ENCODE measurements at regions not wholly inside any gene's neighbourhood (a gene's known extent, or its start where the extent isn't known, plus 50 kb on each side); places are given as distances from the start of the nearest gene placed in this dataset.

DNA sequence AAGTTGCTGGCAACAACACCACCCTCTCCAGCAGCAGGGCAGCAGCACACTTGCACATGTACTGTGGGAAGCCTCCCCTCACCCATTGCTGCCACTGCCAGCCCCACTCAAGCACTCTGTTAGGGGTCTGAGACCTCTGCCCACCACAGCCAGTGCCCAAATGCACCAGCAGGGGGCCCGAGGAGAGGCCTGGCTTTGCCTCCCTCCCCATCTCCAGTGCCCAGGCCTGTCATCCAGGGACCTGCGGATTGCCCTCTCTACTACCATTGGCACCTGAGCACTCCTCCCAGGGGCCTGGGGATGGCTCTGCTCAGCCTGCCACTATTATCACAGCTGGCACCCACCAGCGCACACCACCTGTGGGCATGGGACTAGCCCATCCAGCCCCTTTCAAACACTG, 175.7 kb downstream of the PMAIP1 start:
- ChIA-PET CTCF (no interaction called here), POLR2A (ENCODE audit: low non-redundant PET) (no interaction called here)
- Histone ChIP-seq H3K9me3 (ENCODE audit: low read depth, low read length, poor library complexity, severe bottlenecking) (no peaks in the 10 kb centered on the region), H3K27me3 (replicated peaks; ENCODE audit: insufficient read depth, low read depth, low read length, poor library complexity) (peaks cover 27% of the 10 kb centered on the region), H3K27ac (ENCODE audit: low read depth, low read length, poor library complexity, severe bottlenecking) (no peak overlapping the region), H3K4me1 (ENCODE audit: insufficient read depth, low read length, poor library complexity, severe bottlenecking) (no peaks in the 10 kb centered on the region), H3K4me3 (ENCODE audit: low read depth, low read length, poor library complexity, severe bottlenecking) (no peak overlapping the region), H3K36me3 (ENCODE audit: insufficient read depth, low read length, poor library complexity, severe bottlenecking) (no peaks in the 10 kb centered on the region)
- DNase-seq (ENCODE audit: low spot score), result no peak
- TF ChIP-seq, protein P1, sequence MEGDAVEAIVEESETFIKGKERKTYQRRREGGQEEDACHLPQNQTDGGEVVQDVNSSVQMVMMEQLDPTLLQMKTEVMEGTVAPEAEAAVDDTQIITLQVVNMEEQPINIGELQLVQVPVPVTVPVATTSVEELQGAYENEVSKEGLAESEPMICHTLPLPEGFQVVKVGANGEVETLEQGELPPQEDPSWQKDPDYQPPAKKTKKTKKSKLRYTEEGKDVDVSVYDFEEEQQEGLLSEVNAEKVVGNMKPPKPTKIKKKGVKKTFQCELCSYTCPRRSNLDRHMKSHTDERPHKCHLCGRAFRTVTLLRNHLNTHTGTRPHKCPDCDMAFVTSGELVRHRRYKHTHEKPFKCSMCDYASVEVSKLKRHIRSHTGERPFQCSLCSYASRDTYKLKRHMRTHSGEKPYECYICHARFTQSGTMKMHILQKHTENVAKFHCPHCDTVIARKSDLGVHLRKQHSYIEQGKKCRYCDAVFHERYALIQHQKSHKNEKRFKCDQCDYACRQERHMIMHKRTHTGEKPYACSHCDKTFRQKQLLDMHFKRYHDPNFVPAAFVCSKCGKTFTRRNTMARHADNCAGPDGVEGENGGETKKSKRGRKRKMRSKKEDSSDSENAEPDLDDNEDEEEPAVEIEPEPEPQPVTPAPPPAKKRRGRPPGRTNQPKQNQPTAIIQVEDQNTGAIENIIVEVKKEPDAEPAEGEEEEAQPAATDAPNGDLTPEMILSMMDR (conservative IDR thresholded peaks at IDR 0.05; ENCODE audit: low read depth, low read length), result no peak
- TF ChIP-seq EZH2 (IDR thresholded peaks at IDR 0.05; ENCODE audit: borderline replicate concordance, low read depth, low read length, poor library complexity, severe bottlenecking), result no peak
- intact Hi-C loops (cut with micrococcal nuclease; ENCODE audit: unreplicated experiment), result no loop called here
- BruUV-seq (replicated peaks), result no TSS peak

DNA sequence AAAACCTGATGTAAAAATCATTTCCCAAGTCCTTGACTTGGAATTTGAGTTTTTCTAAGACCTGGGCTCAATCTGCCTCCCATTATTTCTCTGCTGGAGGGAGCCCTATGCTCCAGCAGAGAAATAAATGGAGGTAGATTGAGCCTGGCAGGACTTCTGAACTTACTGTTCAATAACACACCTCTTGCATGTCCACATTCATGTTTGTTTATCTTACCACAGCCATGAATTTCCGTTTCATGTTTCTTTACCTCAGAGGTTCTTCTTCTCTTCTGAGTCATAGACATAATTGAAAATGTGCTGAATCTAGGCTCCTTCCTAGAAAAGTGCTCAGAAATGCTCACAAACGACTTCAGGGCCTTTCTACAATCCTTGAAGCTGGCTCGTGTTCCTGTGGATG, 170.8 kb downstream of the PMAIP1 start:
- Histone ChIP-seq H3K36me3 (ENCODE audit: insufficient read depth, low read length, poor library complexity, severe bottlenecking) (no peaks in the 10 kb centered on the region), H3K27ac (ENCODE audit: low read depth, low read length, poor library complexity, severe bottlenecking) (no peak overlapping the region), H3K9me3 (ENCODE audit: low read depth, low read length, poor library complexity, severe bottlenecking) (no peaks in the 10 kb centered on the region), H3K27me3 (replicated peaks; ENCODE audit: insufficient read depth, low read depth, low read length, poor library complexity) (no peaks in the 10 kb centered on the region), H3K4me3 (ENCODE audit: low read depth, low read length, poor library complexity, severe bottlenecking) (no peak overlapping the region), H3K4me1 (ENCODE audit: insufficient read depth, low read length, poor library complexity, severe bottlenecking) (no peaks in the 10 kb centered on the region)
- DNase-seq (ENCODE audit: low spot score), result no peak
- no TSS peak for BruUV-seq (replicated peaks)
- TF ChIP-seq, protein P1 (conservative IDR thresholded peaks at IDR 0.05; ENCODE audit: low read depth, low read length), result no peak
- no peak for TF ChIP-seq EZH2 (IDR thresholded peaks at IDR 0.05; ENCODE audit: borderline replicate concordance, low read depth, low read length, poor library complexity, severe bottlenecking)
- ChIA-PET POLR2A (ENCODE audit: low non-redundant PET) (no interaction called here), CTCF (no interaction called here)
- intact Hi-C loops (cut with micrococcal nuclease; ENCODE audit: unreplicated experiment), result no loop called here

DNA sequence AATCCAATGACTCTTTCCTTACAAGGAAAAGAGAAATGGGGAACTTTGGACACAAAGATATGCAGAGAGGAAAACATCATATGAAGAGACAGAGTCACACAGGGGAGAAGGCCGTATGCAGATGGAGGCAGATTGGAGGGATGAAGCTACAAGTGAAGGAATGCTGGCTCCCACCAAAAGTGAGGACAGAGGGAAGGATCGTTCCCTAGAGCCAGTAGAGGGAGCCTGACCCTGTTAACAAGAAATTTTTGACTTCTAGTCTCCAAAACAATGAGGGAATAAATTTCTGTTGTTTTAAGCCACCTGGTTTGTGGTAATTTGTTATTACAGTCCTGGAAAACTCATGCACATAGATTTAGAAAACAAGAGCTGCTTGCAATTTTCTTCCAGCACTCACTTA, 169.3 kb downstream of the PMAIP1 start:
- Histone ChIP-seq H3K36me3 (ENCODE audit: insufficient read depth, low read length, poor library complexity, severe bottlenecking) (no peaks in the 10 kb centered on the region), H3K4me3 (ENCODE audit: low read depth, low read length, poor library complexity, severe bottlenecking) (no peak overlapping the region), H3K27me3 (replicated peaks; ENCODE audit: insufficient read depth, low read depth, low read length, poor library complexity) (no peaks in the 10 kb centered on the region), H3K27ac (ENCODE audit: low read depth, low read length, poor library complexity, severe bottlenecking) (no peak overlapping the region), H3K4me1 (ENCODE audit: insufficient read depth, low read length, poor library complexity, severe bottlenecking) (no peaks in the 10 kb centered on the region), H3K9me3 (ENCODE audit: low read depth, low read length, poor library complexity, severe bottlenecking) (no peaks in the 10 kb centered on the region)
- DNase-seq (ENCODE audit: low spot score), result no peak
- BruUV-seq (replicated peaks), result no TSS peak
- ChIA-PET CTCF (no interaction called here), POLR2A (ENCODE audit: low non-redundant PET) (interaction anchor here (0.6 kb wide), 1 partner anchor 113 kb away, joined by 4 read pairs; no protein-coding TSS in a partner anchor)
- intact Hi-C loops (cut with micrococcal nuclease; ENCODE audit: unreplicated experiment), result no loop called here
- no peak for TF ChIP-seq EZH2 (IDR thresholded peaks at IDR 0.05; ENCODE audit: borderline replicate concordance, low read depth, low read length, poor library complexity, severe bottlenecking)
- TF ChIP-seq, protein P1 (conservative IDR thresholded peaks at IDR 0.05; ENCODE audit: low read depth, low read length), result peak; percentile 32; the same call in 1 of the 2 replicates

Measured in A673 (cell line).